G401.6 (cell line): ENCODE measurements at regions not wholly inside any gene's neighbourhood (a gene's known extent, or its start where the extent isn't known, plus 50 kb on each side); places are given as distances from the start of the nearest gene placed in this dataset.

Source experiments
- FAIRE-seq: peaks from 2 replicates; lab custom pipeline; 2012; peaks lifted over from hg19 to GRCh38; lab: Jason Lieb, UNC

DNA sequence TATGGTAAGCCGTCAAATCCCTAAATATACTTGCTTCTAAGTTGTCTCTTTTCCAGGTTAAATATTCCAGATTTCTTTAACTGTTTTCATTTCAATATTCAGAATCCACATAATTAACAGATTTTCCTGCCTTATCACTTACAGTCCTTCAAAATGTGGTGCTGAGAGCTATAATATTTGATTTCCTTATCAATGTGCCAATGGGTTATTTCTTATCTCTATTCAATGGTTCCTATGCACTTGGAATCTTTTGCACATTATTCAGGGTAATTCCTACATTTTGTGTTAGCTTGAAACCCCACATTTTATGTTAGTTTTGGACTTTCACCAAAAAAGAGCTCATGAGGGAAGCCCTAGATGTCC lies 173.5 kb downstream of the ZFP36L2 start:
- no peak for FAIRE-seq

DNA sequence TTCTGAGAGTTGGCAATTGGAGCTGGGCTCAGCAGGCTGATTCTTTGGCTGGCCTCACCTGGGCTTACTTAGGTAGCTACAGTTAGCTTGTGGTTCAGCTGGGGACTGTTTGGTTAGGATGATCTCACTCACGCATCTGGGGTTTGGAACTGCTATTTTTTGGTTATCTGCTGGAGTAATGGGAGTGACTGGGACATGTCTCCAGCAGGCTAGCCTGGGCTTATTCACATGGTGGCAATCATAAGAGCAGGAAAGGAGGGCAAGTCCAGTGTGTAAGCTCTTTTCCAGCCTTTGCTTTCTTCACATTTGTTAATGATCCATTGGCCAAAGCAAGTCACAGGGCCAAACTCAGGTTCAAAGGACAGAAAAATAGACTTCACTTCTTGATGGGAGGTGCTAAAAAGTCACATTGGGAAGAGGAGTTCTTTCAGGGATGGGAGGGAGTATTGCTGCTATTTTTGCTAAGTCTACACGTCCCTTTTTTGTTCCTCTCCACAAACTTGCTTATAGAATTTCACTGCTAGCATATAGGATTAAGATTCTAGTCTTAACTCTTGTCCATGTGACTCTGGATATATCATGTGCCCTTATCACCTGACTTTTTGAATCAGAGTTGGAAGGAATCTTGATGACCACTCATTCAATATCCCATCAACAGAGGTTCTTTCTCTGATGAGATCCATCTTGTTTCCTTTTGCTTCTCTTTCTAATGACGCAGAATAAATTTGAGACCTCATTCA lies 174.0 kb downstream of the ZFP36L2 start:
- FAIRE-seq: no peak

DNA sequence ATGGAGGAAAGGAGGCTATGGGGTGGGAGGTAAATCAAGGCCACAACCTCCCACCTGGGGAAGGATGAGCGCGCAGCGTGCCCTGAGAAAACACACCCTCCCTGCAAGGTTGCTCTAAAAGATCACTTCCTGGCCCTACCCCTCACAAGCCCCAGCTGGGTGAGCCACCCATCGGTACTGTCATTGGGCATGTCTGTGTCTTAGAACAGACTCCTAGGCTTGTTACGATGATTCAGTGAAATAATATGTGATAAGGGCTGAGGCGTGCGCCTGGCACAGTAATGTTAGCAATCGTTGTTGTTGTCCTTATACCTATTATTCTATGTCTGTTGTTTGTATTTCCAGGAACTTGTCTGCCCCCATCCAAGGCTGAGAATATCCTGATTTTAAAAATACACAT lies 175.1 kb downstream of the ZFP36L2 start:
- FAIRE-seq: no peak

DNA sequence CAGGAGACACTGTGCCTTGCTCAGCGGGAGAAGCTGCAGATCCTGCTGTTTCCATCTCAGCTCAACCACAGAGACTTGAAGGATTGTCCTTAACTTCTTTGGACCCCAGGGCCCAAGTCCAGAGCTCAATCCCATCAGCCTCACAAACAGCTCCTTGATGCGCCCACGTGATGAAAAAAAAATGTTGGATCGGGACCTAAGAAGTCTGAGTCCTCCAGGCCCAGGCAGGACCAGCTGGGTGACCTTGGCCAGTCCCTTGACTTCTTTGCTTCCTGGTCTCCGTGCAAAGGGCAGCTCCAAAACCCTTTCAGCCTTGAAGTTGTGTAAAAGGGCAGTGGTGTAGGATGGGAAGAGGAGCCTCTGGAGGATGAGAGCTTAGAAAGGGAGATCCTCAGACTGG lies 175.5 kb downstream of the ZFP36L2 start:
- no peak for FAIRE-seq

DNA sequence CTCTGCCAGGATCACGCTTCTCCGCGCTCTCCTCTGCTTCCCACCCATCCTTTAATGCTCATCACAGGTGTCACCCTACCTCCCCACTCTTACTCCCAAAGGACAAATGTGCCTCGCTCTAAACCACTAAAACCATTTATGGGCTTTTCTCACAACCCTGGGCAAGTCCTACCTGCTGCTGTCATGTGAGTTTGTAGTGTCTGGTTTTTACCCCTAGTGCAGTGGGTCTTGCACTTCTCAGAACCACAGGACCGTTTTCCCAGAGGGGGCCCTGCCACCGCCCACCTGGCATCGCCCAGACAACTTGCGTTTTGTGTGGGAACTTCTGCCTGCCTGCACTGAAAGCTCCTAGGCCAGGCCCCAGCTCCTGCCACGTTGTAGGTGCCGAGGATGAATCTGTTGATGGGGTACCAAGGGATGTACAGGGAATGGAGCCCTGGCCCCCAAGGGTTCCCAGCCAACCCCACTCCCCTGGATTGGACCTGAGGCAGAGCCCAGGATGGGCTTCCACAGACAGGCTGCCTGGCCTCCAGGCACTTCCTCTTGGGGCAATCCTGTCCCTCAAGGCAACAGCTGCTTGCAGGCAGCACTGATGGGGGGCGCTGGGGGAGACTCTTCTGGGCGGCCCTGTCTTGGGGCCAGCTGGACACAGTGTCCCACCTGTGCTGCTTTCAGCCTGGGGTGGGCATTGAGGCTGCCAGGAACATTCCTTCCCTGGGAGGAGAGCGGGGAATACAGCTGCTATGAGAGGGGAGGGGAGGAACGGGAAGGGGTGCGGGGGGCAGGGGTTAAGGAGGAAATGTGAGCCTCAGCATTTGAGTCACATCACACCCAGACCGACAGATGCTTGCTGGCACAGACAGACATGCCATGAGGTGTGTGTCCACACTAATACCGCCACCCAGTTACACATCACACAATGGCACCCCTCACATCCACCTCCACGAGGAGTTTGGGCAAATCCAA lies 176.3 kb downstream of the ZFP36L2 start:
- FAIRE-seq: no peak

DNA sequence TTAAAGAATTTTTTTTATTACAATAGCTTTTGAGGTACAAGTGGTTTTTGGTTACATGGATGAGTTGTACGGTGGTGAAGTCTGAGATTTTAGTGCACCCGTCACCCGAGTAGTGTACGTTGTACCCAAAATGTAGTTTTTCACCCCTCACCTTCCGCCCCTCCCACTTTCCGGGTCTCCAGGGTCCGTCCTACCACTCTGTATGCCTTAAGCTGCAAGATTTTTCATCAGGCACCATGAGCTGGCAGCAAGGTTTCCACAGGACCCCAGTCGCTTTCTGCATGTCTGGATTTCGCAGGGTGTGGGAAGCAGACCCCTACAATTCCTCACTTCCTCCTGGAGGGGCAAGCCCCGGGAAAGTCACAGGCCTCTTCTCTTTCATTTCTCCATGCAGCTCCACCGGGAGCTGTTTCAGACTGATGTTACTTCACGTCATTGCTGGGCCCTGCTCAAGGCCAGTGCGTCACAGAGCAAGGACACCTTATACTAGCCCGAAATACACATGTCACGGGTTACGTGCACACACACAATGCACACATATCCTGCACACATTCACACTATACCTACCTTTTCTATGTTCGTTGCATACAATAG lies 179.1 kb downstream of the ZFP36L2 start:
- no peak for FAIRE-seq

DNA sequence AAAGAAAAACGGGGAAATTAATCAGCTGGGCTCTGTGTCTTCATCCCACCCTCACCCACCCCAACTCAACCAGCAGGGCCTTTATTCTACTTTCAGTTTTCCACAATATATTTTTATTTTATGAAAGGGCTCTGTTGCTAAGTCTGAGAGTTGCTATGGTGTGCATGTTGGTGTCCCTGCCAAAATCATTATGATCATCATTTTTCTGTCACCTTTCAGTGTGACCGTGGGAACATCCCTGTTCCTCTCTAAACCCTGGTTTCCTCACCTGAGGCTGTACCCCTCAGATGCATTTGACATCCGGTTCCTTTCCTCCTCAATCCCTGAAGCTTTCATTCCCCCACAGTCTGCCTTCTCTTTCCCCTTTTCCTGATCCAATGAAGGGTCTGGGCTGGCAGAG lies 180.5 kb downstream of the ZFP36L2 start:
- FAIRE-seq: no peak

DNA sequence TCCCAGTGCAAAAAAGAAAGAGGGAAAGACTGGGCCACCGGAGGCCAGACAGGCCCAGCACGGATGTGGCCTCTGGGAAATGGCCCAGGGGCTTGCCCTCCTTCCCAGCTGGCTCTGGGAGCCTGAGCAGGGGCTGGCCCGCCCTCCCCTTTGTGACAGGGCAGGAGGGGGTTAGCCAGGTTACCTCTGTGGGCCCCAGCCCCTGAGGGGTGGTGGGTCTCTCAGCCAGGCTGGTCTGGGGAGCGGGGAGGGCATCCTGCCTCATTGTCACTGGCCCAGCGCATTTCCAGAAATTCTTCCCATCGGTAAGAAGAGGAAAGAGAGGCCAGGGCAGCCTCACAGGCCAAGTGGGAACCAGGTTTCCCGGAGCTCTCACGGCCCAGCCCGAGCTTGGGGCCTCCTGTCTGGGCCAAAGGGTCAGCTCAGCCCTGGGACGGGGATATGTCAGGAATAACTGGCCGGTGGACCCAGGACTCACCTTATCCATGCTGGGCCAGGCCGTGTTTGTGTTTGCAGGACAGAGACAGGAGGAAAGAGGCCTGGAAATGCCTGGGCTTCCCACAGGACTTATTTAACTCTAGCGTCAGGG lies 182.2 kb downstream of the ZFP36L2 start:
- no peak for FAIRE-seq

DNA sequence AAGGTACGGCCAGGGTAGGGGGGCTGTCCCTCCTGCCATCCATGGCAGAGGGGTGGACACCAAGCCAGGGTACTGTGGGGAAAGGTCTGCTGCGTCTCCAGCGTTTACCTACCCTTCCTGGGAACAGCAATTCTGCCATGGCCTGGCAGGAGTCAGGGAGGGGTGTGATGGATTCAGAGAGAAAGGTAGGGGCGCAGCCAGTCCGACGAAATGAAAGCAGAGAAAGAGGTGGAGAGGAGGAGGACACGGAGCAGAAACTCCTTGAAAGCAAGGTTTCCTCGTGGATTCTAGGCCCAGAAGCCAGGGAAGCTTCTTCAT lies 182.9 kb downstream of the ZFP36L2 start:
- FAIRE-seq: no peak

DNA sequence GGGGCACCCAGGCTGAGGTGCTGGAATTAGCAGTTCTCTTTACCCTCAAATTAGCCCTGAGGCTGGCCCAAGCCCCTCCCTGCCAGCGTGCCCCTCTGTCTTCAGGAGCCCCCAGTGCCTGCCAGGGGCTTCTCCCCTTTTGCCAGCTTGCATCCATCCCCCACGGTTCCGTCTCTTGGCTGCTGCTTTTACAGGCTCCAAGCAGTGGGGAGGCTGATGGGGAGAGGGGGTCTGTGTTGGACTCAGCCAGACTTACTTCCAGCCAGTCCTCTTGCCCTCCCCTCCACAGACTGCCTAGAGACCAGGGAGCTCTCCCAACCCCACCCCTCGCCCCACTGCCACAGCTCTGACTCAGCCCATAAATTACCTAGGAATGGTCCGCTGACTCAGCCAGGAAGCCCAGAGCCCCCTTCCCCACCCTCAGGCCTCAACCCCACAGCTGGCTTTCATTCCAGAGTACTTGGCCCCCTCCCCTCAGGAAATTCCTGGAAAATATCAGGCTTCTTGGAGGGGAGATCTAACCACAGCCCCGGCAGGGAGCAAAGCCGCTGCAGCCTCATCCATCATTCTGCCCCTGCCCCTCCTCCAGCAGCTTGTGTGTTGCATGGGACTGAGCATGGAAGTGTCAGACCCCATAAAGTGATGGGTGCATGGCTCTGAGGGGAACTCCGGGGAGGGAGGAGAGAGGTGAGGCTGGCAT lies 184.6 kb downstream of the ZFP36L2 start:
- peak; percentile 94 for FAIRE-seq

DNA sequence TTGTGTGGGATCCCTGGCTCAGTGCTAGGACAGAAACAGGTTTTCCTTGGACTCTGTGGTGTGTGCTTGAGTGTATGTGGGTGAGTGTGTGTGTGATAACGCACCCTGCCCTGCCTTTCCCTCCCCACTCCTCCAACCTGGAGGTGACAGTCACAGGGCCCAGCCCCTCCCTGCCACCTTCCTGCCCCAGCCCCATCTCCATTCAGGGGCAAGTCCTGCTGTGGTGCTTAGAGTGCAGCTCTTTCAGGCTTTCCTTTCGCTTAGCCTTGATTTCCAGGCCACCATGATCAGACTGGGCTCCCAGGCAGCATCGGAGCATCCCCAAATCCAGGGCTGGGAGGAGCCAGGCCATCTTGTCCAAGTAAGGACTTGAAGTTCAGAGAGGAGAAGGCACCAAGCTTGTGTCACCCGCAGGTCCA lies 185.2 kb downstream of the ZFP36L2 start:
- FAIRE-seq: no peak

DNA sequence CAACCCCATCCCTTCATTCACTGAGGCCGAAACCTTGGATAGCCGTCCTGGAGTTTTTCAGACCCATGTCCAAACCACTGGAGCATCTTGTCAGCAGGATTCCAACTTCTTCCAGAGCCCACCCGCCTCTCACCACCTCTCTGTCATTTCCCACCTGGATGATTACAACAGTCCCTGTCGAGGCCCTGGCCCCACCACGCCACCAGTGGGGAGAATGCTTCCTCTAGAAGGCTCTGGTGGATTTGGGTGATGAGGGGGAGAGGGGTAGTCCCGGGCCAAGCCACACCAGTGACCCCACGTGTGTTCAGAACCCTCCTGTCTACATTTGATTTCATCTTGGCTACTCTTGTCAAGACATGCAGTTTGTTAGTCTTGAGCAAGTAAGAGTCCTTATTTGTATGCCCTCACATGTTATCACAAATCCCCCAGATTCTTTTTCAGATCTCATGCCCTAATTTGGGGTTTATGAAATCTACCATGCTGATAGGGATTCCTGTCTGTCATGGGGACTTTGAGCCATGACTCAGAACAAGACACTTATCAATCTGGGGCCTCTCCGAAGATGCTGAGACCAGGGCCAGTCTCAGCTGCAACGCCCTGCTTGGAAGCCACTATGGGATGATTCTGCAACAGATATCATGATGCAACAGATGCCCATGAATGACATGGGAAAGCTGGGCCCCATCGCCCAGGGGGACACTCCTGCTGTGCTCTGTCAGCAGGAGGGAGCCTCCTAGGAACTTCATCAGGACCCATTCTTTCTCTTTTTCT lies 186.1 kb downstream of the ZFP36L2 start:
- FAIRE-seq: no peak

DNA sequence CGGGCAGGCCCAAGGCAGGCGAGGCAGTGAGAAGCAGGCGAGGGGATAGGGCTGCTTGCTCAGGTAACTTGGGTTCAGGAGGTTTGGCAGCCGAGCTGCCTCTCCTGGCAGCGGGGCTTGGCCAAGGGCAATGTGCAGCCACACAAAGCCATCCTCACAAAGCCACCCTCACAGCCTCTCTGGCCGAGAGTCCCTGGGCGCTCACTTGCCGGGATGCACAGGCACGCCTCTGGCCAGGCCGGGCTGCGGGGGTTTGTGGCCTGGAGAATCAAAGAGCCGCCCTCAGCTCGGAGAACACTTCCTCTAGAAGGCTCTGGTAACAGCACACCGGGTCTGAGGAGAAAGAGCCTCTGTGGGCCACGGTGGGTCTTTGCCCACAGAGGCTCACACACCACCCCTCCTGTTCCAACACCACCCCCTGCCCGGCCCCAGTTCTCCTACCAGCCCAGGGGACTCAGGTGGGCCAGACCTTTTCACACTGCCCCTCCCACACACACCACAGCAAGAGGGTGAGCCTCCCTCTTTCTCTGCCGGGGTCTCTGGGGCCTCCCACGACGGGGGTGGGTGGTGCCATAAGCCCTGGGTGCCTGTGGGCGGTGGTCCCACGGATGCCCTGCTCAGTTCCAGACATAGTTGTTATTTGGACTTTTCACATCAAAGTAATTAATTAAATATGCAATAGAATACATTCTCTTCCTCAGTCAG lies 186.9 kb downstream of the ZFP36L2 start:
- FAIRE-seq: no peak

DNA sequence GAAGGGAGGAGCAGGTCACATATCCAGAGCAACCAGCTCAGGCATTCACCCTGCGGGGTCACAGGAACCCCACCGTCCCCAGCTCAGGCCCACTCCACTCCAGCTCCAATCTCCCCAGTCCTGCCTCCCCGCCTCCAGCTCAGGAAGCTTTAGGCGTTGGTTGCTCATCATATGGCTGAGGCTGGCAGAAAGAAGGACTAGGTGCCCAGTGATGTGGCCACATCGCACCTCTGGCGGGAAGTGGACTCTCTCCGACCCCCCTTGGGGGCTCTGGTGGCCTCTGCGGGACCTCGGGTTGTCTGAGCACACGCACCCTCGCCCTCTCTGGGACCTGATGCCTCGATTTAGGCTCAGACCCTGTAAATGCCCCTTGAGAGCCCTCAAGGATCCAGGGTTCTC lies 187.7 kb downstream of the ZFP36L2 start:
- FAIRE-seq: no peak

DNA sequence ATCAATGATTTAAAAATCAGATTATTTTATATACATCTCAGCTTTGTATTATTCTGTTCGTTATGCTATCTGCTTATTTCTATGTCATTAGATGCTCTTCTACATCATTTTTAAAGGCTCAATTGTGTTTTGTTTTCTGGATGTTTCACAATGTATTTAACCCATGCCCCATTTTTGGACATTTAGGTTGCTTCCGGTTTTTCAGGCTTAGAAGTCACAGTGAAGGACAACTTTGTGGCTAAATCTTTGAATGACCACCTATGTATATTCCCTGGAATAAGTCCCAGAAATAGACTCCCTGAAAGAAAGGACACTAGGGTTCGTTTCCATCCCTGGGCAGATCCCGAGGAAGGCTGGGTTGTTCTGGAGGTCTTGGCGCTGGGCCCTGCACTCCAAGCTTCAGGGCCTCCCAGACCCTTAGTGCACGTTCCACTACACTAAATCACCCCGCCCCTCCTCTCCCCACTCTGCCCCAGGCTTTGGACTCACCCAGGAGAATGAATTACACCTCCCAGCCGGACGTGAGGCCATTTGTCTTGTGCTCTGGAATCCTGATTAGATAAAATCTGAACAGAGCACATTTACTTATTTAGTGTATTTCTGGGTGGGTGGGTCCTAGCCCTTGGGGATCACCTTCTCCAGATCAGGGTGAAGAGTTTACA lies 188.2 kb downstream of the ZFP36L2 start:
- no peak for FAIRE-seq

DNA sequence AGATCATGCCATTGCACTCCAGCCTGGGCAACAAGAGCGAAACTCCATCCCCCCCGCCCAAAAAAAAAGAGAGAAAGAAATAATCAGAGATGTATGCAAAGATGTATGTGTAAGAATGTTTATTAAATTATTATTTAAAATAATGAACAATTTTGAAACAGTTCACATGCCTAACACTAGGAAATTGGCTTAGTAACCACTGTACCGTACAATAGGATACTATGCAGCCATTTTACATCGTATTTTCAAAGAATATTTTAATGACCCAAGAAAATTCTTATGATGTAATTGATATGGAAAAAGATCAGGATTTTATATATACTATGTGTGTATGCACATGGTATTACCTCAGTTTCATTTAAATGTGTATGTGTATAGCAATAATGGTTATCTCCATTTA lies 190.5 kb downstream of the ZFP36L2 start:
- peak; percentile 54 for FAIRE-seq

DNA sequence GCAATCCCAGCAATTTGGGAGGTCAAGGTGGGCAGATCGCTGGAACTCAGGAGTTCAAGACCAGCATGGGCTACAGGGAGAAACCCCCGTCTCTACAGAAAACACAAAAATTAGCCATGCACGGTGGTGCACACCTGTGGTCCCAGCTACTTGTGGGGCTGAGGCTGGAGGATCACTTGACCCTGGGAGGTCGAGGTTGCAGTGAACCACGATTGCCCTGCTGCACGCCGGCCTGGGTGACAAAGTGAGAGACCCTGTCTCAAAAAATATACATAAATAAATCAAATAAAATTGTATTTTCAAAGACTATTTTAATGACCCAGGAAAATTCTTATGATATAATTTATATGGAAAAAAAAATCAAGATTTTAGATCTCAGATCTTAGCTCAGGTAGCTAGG lies 191.5 kb downstream of the ZFP36L2 start:
- no peak for FAIRE-seq

DNA sequence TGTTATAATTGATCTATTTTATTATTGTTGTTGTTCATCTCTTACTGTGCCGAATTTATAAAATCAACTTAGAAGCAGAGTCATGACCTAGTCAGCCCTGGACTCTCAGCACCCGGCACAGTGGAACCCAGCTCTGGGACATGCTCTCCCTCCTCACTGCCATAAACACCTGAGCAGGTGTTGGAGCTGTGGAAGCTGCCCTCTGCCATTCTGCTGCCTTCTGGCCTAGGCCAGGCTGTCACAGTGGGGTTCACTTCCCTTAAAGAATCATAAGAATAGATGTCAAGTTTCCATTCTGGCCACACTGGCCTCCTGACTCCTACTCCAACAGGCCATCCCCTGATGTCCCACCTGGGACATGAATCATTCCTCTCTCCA lies 192.2 kb downstream of the ZFP36L2 start:
- no peak for FAIRE-seq

DNA sequence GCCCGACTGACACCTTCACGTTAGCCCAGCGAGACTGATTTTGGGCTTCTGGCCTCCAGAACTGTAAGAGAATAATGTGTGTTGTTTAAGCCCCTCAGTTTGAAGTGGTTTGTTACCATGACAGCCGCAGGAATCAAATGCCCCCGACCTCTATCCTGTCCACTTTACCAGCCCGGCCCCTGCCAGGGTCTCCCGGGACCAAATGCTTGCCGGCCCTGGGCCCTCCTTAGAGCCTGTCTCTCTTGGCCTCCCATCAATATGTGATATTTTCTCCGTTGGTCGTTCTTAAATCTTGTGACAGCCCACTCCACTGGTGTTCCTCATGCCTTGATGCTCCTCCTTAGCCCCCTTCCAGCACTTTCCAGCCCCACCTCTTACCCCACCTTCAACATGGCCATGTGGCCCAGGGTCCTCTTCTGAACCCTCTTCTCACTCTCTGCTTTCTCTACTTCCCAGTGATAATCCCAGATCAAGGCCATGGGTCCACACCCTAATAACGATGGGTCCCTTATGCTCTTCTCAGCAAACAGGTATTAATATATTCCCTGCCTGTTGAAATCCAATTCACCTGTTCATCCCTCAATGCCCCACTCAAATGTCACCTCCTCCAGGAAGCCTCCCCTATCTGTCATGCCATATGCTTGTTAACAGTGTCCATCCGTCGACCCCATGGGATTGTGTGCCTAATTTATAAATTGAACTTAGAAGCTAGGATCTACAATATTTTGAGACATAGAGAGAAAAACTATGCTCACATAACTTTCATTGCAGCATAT lies 192.8 kb downstream of the ZFP36L2 start:
- FAIRE-seq: no peak

DNA sequence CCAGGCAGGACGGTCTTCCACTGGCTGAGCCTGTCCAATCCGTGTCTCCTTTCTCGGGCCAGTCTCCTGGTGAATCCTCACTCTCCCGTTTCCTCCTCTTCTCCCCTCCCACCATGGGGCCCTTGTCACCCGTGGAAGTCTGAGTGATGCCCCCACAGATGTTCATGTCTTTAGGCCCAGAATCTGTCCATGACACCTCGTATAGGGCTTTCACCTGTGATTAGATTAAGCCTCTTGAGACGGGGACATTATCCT lies 193.5 kb downstream of the ZFP36L2 start:
- no peak for FAIRE-seq
